ENCODE measurements at regions not wholly inside any gene's neighbourhood (a gene's known extent, or its start where the extent isn't known, plus 50 kb on each side); places are given as distances from the start of the nearest gene placed in this dataset.

DNA sequence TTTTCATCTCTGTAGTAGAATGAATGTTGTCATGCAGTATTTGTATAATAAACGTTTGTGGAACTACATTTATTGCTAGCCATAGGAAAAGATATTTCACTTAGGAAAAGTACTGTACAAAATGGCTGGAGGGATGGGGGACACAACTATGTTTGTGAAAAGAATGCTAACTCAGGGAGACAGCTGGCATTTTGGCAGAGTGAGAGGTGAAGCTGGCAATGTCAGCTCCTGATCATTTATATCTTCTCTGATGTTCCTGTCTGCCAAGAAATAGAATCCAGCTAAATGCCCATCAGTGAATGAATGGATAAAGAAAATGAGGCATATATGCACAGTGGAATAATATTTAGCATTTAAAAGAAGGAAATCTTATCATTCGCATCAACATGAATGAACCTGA lies 313.0 kb upstream of the IRAK1BP1 start:
- CTCF ChIA-PET = interaction anchor here (1.0 kb wide), 1 partner anchor 14 kb away, joined by 3 read pairs; no protein-coding TSS in a partner anchor
- TF ChIP-seq, protein P1, sequence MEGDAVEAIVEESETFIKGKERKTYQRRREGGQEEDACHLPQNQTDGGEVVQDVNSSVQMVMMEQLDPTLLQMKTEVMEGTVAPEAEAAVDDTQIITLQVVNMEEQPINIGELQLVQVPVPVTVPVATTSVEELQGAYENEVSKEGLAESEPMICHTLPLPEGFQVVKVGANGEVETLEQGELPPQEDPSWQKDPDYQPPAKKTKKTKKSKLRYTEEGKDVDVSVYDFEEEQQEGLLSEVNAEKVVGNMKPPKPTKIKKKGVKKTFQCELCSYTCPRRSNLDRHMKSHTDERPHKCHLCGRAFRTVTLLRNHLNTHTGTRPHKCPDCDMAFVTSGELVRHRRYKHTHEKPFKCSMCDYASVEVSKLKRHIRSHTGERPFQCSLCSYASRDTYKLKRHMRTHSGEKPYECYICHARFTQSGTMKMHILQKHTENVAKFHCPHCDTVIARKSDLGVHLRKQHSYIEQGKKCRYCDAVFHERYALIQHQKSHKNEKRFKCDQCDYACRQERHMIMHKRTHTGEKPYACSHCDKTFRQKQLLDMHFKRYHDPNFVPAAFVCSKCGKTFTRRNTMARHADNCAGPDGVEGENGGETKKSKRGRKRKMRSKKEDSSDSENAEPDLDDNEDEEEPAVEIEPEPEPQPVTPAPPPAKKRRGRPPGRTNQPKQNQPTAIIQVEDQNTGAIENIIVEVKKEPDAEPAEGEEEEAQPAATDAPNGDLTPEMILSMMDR (IDR thresholded peaks at IDR 0.05; ENCODE audit: control extremely low read depth, extremely low read depth, low read depth, missing control alignments) = no peak
- no peak for DNase-seq (ENCODE audit: extremely low spot score)
- POLR2A ChIA-PET = no interaction called here

DNA sequence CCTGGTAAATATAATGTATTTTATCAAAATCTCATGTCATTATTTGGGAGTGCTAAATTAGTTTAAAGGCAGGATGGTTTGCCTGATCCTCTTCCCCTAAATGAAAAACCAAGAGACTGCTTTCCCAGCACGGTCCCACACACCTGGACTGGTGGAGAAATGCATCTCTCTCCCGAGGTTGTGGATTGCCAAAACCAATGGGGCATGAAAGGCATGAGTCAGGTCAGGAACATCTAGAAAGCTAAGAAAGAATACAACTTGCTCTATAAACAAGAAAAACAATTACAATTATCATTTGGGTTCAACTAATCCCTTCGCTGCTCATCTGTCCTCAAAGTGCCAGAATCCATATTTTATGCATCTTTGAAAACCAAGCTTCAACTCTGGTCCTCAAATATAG lies 308.3 kb upstream of the IRAK1BP1 start:
- TF ChIP-seq, protein P1 (IDR thresholded peaks at IDR 0.05; ENCODE audit: control extremely low read depth, extremely low read depth, low read depth, missing control alignments) = no peak
- ChIA-PET CTCF (no interaction called here), POLR2A (no interaction called here)
- no peak for DNase-seq (ENCODE audit: extremely low spot score)

GRCh38 chr6:78561015-78561414 lies 306.3 kb upstream of the IRAK1BP1 start:
- TF ChIP-seq, protein P1 (IDR thresholded peaks at IDR 0.05; ENCODE audit: control extremely low read depth, extremely low read depth, low read depth, missing control alignments) = no peak
- no peak for DNase-seq (ENCODE audit: extremely low spot score)
- ChIA-PET CTCF (no interaction called here), POLR2A (no interaction called here)

DNA sequence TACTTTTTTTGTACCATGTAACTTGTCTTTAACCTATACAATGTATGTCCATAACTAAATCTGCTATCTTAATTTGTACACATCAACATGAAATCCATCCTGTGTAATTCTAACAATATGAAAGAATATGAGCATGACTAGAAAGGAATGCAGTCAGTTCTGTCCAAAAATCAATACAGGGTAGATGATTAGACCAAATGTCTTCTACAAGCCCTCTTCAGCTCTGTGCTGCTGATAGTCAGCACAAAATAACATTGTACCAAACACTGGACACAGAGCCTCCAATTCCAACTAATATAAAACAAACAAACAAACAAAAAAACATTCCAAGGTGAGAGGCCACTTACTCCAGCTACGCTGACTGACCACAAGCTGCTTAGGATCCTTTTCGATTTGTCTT lies 301.4 kb upstream of the IRAK1BP1 start:
- ChIA-PET POLR2A (no interaction called here), CTCF (interaction anchor here (0.9 to 1.4 kb wide), 2 partner anchors 12 to 14 kb away, joined by 3 to 7 read pairs; no protein-coding TSS in a partner anchor)
- no peak for DNase-seq (ENCODE audit: extremely low spot score)
- TF ChIP-seq, protein P1 (IDR thresholded peaks at IDR 0.05; ENCODE audit: control extremely low read depth, extremely low read depth, low read depth, missing control alignments) = no peak

- POLR2A ChIA-PET = no interaction called here
- TF ChIP-seq, protein P1 (IDR thresholded peaks at IDR 0.05; ENCODE audit: control extremely low read depth, extremely low read depth, low read depth, missing control alignments) = no peak
Measured at GRCh38 chr6:78570044-78570443, 297.3 kb upstream of the IRAK1BP1 start.

GRCh38 chr6:78577585-78577984 lies 289.8 kb upstream of the IRAK1BP1 start:
- CTCF ChIA-PET = interaction anchor here (0.9 to 2.0 kb wide), 2 partner anchors 11 to 20 kb away, joined by 3 to 7 read pairs; no protein-coding TSS in a partner anchor
- TF ChIP-seq, protein P1 (IDR thresholded peaks at IDR 0.05; ENCODE audit: control extremely low read depth, extremely low read depth, low read depth, missing control alignments) = no peak
- DNase-seq (ENCODE audit: extremely low spot score) = no peak
- POLR2A ChIA-PET = no interaction called here

More at GRCh38 chr6:78570044-78570443, 297.3 kb upstream of the IRAK1BP1 start:
- DNase-seq (ENCODE audit: extremely low spot score) = no peak
- CTCF ChIA-PET = no interaction called here

- DNase-seq (ENCODE audit: extremely low spot score) = no peak
- TF ChIP-seq, protein P1 (IDR thresholded peaks at IDR 0.05; ENCODE audit: control extremely low read depth, extremely low read depth, low read depth, missing control alignments) = no peak
- ChIA-PET POLR2A (no interaction called here), CTCF (interaction anchor here (2.0 kb wide), 1 partner anchor 12 kb away, joined by 7 read pairs; no protein-coding TSS in a partner anchor)
Measured at GRCh38 chr6:78578430-78578829, 288.9 kb upstream of the IRAK1BP1 start.
